Femur (tissue), 1 donor: ENCODE measurements at regions not wholly inside any gene's neighbourhood (a gene's known extent, or its start where the extent isn't known, plus 50 kb on each side); places are given as distances from the start of the nearest gene placed in this dataset.

Experiments
- DNase-seq: peaks from one replicate; pipeline ENCODE4 v3.0.0-alpha.2; 2017

DNA sequence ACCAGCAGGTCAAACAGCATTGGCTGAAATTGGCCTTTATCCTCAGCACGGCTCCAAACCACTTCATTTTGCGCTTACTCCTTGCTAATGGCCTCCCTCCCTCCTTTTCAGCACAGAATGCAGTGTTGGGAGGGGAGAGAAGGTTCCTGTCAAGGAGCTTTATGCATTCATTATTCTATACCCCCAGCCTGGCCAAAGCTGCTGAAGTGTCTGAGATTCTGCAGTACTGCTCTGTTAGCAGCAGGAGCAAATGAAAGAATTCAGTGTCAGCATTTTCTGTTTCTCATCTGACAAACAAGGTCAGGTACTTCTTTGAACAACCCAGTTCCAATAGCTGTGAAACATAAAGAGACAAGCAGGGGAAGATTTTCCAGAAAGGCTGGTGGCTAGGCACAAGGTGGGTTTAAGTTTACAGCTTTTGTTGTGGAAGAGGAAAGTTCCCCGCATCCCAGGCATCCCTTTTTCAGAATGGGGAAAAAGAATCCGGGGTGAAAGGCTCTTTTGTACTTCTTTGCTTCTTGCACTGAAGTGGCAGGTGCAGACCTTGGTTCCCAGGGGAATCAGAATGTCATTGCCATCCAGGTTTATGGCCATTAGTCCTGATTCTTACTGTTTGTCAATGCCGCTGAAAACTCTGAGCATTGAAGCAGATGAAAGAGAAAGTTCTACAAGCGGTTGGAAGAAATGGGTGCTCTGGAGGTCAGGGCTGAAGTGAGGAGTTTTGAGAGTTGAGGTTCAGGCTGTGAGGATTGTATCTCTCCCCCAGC, 109.3 kb upstream of the APC start:
- no peak for DNase-seq

DNA sequence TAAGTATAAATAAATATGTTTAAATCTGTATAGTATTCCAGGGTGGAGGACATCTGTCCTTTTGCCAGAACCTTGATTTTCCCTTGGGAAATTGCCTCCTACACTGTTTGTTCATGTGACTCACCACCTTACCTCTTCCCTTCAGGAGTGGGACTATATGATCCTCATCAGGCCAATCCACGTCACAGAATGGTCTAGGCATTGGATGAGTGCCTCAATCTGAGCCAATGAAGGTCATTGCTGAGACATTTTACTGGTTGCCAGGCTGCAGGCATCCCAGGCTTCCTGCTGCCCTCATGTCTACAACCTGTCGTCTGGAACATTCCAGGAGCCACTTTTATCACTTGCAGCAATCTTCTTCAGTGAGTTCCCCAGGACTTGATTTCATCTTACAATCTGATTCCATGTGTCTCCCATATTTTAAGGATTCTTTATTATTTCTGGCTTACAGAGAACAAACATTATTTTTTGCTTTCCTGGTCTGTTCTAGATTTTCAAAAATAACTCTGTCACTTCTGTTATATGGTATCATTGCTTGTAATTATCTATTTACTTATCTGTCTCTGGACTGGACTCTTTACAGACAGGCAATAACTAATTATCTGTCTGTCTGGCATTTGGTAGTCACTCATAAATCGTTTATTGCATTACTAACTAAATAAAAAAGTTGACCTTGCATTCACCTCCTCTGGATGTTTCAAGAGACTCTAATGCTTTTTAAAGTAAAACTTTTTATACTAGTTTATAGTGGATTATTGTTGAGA, 107.3 kb upstream of the APC start:
- no peak for DNase-seq

DNA sequence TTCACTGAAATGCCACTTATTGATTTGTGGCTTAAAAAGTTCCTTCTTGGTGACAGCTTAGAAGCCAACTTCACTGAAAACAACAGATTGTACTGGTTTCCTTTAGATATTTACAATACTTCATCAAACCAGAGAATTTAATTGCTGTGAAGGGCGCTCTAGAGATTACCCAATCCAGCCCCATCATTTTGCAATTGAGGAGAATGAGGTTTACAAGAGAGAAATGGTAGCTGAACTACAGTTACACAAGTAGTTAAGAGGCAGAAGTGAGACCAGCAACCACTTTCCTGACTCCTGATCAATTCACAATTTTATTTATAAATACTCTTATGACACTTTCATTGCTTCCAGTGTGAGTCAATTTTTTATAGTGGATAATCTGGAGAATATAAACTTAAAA, 103.5 kb upstream of the APC start:
- DNase-seq, result no peak

DNA sequence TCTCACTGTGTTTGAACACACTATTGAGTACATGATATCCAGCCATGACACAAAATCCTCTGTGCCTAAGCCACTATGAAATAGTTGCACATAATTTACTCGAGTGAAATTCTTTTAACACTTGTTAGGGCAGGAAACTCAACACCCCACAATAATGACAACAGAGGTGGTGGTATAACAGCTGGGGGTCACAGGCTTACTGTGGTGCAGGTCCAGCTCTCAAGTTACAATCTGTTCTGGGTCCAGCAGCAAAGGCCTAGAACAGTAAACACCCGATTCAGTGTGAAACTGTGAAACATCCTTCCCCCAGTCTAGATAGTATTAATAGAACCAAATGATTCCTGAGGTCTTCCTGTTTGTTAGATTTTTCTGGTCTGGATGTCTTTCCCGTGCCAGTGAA, 102.9 kb upstream of the APC start:
- no peak for DNase-seq

DNA sequence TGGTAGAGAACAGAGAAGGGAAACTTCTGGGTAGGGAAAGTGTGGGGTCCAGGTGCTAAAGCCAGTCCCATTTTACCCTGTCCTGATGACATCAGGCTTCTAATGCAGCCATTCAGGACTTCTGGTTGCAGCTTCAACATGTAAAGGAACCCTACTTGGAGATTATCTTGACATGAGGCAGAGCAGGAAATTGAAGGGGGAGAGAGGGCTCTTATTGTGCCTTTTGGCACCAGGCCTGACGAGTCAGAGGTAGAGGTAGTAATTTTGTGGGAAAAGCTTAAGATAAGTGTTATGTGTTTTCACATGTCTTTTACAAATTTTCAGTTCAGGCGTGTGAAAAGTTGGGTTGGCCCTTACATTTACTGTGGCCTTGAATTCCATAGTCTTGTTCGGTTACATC, 102.4 kb upstream of the APC start:
- DNase-seq, result no peak

GRCh38 chr5:112635771-112636731, 101.6 kb upstream of the APC start:
- no peak for DNase-seq

- DNase-seq, result no peak
Measured at GRCh38 chr5:112636751-112637150, 100.9 kb upstream of the APC start.

- no peak for DNase-seq
Measured at GRCh38 chr5:112637343-112637742, 100.3 kb upstream of the APC start.

DNA sequence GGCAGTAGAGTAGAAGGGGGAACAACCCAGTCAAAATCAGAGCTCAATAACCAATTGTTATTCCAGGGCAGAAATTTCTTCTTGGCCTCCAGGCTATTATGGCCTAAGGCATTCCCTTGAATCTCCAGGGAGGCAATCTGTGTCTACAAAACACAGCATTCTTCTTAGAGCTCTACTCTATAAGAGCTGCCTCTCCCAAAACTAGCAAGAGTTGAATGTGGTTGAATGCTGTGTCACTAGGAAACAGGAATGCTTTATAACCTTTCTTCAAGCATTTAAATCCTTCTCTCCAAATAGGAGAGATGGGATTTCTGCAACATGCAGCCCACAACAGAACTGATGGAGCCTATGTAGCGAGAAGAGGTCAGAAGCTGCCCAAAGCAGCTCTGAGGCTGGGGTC, 97.1 kb upstream of the APC start:
- no peak for DNase-seq

GRCh38 chr5:112641515-112642110, 96.1 kb upstream of the APC start:
- no peak for DNase-seq

DNA sequence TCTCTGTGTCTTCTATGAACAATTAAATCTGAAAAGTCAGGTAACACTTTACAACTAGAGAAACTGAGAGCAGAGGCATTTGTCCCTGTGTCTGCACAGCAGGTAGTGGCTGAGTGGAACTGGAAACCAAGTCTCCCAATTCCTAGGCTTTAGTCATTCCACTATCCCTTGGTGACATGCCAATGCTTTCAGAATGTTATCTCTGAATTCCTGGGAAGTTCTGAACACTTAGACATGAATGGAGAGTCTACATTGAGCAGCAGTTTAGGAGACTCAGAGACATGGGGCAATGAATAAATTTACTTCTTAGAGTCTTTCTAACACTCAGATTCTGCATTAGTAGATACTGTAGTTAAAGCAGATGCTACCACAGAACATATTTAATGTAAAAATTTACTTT, 94.8 kb upstream of the APC start:
- no peak for DNase-seq

DNA sequence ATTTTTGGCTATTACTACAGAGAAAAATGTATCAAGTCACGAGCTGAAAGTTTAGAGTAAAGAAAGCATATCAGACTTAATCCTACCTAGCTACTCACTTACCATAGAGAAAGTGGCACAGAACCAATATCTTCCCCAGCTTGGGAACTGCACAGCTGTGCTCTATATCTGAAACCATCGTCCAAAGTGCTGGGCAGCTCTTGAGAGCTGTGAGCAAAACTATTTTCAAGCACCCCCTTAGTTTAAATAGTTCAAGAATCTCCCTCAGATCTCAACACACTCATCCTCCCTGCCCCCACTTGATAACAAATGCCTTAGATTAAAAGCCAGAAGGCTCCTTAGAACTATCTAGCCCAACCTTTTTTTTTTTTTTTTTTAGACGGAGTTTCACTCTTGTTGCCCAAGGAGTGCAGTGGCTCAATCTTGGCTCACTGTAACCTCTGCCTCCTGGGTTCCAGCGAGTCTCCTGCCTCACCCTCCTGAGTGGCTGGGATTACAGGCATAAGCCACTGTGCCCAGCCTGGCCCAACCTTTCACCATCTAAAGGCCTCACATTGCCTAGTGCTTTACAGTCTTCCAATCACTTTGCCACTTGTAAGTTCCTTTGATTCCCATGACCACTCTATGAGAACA, 94.2 kb upstream of the APC start:
- no peak for DNase-seq

- no peak for DNase-seq
Measured at GRCh38 chr5:112646139-112646936, 91.3 kb upstream of the APC start.

DNA sequence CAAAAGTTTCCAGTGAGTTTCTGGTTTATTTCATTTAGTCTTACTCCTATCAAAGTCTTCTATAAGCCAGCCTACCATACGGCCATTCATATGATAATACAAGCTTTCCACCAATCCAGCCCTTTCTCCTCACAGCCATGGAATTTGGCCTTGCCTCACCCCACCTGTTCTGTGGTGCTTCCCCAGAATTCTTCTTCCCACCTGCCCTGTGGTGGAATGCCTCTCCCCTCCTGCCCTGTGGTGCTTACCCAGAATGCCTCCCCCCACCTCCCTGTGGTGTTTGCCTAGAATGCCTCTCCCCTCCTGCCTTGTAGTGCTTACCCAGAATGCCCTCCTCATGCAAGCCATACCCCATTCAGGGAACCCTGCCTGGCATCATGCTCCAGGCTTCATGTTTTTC, 90.3 kb upstream of the APC start:
- DNase-seq, result no peak

DNA sequence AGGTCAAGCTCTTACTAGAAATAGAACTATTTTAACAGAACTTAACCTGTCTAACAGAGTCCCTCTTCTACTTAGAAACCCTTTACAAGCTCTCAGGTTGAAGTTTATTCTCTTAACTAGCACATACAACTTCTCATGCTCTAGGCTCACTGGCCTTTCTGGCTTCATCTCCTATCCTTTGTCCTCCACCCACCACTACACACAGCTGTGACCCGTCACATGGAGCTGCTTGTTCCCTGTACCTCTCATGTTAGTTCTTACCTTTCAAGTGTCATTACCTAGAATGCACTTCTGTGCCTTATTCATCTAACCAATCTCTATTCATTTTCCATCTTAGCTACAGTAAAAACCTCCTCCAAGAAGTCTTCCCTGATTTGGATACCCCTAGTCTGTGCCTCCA, 89.4 kb upstream of the APC start:
- no peak for DNase-seq

GRCh38 chr5:112649882-112650281, 87.8 kb upstream of the APC start:
- DNase-seq, result no peak

DNA sequence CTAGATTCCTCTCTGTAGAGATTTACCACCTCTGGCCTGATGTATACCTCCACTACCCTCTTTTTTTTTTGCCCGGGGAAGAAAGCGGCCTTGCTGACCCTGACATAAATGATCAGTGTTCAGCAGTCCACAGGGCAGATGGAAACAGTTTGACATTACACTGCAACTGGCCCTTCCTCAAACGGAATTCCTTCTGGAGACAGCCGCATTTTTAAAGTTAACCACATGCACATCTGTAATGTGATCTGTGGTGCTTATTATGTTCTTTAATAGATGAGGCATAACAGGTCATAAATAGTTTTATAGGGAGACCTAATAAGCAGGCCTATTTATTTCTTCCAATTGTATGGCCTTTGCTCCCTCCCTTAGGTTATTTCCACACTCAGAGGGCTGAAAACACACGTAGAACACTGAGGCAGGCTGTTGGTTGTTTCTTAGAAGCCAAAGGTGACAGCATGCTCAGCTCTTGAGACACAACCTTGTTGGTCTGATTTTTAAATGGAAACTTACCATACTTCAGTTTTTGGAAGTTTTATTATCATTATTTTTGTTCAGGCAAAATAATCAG, 84.0 kb upstream of the APC start:
- DNase-seq, result no peak

DNA sequence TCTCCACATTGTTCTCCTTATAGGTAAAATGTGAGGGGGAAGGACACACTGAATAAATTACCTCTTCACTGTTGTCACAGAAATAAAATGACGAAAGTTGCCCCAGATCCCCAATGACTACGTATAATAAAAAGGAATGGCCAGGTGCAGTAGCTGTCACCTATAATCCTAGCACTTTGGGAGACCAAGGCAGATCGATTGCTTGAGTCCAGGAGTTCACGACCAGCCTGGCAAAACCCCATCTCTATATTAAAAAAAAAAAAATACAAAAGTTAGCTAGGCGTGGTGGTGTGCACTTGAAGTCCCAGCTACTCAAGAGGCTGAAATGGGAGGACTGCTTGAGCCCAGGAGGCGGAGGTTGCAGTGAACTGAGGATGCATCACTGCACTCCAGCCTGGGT, 82.2 kb upstream of the APC start:
- DNase-seq, result no peak

DNA sequence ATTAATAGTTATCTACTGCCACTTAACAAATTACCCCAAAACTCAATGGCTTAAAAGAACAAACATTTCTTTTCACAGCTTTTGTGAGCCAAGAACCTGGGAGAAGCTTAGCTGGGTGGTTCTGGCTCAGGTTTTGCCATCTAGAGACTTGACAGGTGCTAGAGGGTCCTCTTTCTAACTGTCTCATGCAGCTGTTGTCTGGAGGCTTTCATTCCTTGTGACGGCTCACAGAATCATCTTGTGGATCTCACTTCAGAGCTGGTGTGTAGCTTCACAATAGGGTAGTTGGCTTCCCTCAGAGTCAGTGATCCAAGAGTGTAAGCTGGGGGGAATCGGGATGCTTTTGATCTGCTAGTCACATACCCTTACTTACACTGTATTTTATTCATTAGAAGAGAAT, 81.2 kb upstream of the APC start:
- DNase-seq, result no peak

GRCh38 chr5:112657804-112658203, 79.9 kb upstream of the APC start:
- DNase-seq, result no peak

GRCh38 chr5:112660359-112660758, 77.3 kb upstream of the APC start:
- DNase-seq, result no peak
